ENCODE measurements at regions not wholly inside any gene's neighbourhood (a gene's known extent, or its start where the extent isn't known, plus 50 kb on each side); places are given as distances from the start of the nearest gene placed in this dataset.

DNA sequence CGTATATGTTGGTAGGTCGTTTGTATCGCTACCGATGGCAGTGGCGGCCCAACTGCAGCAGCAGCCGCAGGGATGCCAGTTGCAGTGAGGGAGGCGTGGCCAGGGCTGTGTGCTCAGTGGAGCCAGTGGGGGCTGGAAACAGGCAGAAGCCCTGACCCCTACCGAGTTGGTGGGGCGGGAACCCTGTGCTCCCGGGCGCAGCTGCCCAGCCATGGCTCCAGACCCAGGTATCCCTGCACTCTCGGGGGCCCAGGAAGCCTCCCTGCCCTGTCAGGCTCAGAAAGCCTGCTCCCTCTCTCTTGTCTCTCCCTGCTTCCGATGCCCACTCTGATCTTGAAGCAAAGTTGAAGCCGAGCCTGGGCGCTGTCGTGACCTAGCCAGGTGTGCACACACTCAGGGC is 78.6 kb upstream of the ITGB1 start:
- Histone ChIP-seq H3K4me3 (no peak overlapping the region), H3K9me3 (no peaks in the 10 kb centered on the region), H3K4me1 (peaks cover 0 to 5% (median 0%) of the 10 kb centered on the region in 4 donors), H3K27me3 (no peaks in the 10 kb centered on the region), H3K36me3 (no peaks in the 10 kb centered on the region), H3K27ac (no peak overlapping the region)
- WGBS, 5 donors = 93 to 98% (median 96%) methylated on average over 12 to 16 of the region's 16 CpGs
- DNase-seq = no peak
- TF ChIP-seq, protein P1, sequence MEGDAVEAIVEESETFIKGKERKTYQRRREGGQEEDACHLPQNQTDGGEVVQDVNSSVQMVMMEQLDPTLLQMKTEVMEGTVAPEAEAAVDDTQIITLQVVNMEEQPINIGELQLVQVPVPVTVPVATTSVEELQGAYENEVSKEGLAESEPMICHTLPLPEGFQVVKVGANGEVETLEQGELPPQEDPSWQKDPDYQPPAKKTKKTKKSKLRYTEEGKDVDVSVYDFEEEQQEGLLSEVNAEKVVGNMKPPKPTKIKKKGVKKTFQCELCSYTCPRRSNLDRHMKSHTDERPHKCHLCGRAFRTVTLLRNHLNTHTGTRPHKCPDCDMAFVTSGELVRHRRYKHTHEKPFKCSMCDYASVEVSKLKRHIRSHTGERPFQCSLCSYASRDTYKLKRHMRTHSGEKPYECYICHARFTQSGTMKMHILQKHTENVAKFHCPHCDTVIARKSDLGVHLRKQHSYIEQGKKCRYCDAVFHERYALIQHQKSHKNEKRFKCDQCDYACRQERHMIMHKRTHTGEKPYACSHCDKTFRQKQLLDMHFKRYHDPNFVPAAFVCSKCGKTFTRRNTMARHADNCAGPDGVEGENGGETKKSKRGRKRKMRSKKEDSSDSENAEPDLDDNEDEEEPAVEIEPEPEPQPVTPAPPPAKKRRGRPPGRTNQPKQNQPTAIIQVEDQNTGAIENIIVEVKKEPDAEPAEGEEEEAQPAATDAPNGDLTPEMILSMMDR (IDR thresholded peaks at IDR 0.05) = no peak
- TF ChIP-seq EP300 (IDR thresholded peaks at IDR 0.05) = no peak
- intact Hi-C loops (cut with DNase I; ENCODE audit: low total_unique reads) = no loop called here

DNA sequence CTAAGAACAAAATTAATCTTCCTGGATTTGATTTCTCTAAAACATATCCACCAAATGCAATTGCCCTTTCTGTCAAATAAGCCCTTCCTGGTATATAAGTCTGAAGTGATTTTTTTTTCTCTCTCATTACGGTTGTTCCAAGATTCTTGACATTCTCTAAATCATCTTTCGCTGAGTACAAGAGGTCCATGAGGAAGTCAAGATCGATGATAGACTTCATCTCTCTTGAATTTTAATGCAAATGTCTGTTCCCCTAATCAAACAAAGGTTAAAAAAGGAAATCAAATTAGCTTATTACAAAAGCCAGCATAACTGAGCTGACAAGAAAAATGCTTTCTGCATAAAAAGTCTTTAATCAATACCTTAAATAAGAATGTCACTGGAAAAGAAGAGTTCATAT is 77.4 kb upstream of the ITGB1 start:
- no peak for TF ChIP-seq POLR2AphosphoS5 (IDR thresholded peaks at IDR 0.05)
- TF ChIP-seq POLR2A (IDR thresholded peaks at IDR 0.05) = no peak
- TF ChIP-seq EP300 (IDR thresholded peaks at IDR 0.05) = no peak
- TF ChIP-seq, protein P1 (IDR thresholded peaks at IDR 0.05) = no peak
- H3K4me3 ChIP-seq = no peak overlapping the region
- no peak for DNase-seq
- intact Hi-C loops (cut with DNase I; ENCODE audit: low total_unique reads) = no loop called here
- peaks cover 0 to 5% (median 0%) of the 10 kb centered on the region in 4 donors for H3K4me1 ChIP-seq
- H3K9me3 ChIP-seq = no peaks in the 10 kb centered on the region
- no peaks in the 10 kb centered on the region for H3K27me3 ChIP-seq
- 66 to 83% (median 68%) methylated on average over 3 of the region's 3 CpGs for WGBS, 5 donors
- H3K27ac ChIP-seq = no peak overlapping the region
- no peaks in the 10 kb centered on the region for H3K36me3 ChIP-seq

DNA sequence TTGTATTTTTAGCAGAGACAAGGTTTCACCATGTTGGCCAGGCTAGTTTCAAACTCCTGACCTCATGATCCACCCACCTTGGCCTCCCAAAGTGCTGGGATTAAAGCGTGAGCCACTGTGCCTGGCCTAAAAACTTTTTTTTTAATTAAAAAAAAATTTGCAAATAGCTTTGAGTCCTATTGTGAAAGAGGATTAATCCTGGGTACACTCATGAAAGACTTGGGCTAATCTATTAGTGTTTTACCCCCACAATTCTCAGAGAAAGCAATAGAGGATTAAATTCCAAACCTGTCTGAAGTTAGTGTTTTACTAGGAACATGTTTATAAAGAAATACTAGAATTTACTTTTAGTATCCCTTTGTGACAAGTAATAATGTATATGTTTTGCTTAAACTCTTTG is 76.9 kb upstream of the ITGB1 start:
- intact Hi-C loops (cut with DNase I; ENCODE audit: low total_unique reads) = no loop called here
- Histone ChIP-seq H3K4me1 (peaks cover 0 to 5% (median 0%) of the 10 kb centered on the region in 4 donors), H3K4me3 (no peak overlapping the region), H3K36me3 (no peaks in the 10 kb centered on the region), H3K27me3 (no peaks in the 10 kb centered on the region), H3K27ac (no peak overlapping the region), H3K9me3 (no peaks in the 10 kb centered on the region)
- TF ChIP-seq EP300 (IDR thresholded peaks at IDR 0.05) = no peak
- TF ChIP-seq POLR2A (IDR thresholded peaks at IDR 0.05) = no peak
- WGBS, 5 donors = 57 to 97% (median 87%) methylated on average over 1 of the region's 1 CpG
- DNase-seq = no peak

DNA sequence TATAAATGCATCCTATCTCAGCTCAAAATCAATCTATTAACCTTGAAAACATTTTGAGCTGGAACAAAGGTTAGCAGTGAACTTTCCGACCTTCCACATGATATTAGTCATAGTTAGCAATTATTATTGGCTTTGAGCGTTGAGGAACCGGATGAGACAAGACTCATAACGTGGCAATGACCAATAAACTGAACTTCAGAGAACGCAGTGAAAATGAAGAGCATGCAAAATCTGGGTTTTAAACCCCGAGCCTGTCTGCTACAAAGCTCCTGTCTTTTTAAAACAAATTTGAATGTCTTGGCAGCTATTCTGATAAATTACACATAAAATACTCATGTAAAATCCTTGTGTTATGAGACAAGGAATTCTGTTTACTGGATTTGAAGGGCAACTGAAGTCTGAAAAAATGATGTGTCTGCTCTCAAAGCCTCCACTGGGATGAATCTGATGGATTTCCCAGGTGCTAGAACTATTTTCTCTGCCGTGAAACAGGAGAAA is 74.7 kb upstream of the ITGB1 start:
- intact Hi-C loops (cut with DNase I; ENCODE audit: low total_unique reads) = no loop called here
- H3K36me3 ChIP-seq = no peaks in the 10 kb centered on the region
- 44 to 65% (median 62%) methylated on average over 7 of the region's 7 CpGs for WGBS, 5 donors
- no peak for DNase-seq
- TF ChIP-seq EP300 (IDR thresholded peaks at IDR 0.05) = no peak
- no peak for TF ChIP-seq POLR2A (IDR thresholded peaks at IDR 0.05)
- no peak for TF ChIP-seq POLR2AphosphoS5 (IDR thresholded peaks at IDR 0.05)
- TF ChIP-seq, protein P1 (IDR thresholded peaks at IDR 0.05) = no peak
- H3K4me1 ChIP-seq = peaks cover 0 to 5% (median 0%) of the 10 kb centered on the region in 4 donors
- no peak overlapping the region for H3K27ac ChIP-seq
- no peak overlapping the region for H3K4me3 ChIP-seq
- no peaks in the 10 kb centered on the region for H3K9me3 ChIP-seq
- H3K27me3 ChIP-seq = no peaks in the 10 kb centered on the region

DNA sequence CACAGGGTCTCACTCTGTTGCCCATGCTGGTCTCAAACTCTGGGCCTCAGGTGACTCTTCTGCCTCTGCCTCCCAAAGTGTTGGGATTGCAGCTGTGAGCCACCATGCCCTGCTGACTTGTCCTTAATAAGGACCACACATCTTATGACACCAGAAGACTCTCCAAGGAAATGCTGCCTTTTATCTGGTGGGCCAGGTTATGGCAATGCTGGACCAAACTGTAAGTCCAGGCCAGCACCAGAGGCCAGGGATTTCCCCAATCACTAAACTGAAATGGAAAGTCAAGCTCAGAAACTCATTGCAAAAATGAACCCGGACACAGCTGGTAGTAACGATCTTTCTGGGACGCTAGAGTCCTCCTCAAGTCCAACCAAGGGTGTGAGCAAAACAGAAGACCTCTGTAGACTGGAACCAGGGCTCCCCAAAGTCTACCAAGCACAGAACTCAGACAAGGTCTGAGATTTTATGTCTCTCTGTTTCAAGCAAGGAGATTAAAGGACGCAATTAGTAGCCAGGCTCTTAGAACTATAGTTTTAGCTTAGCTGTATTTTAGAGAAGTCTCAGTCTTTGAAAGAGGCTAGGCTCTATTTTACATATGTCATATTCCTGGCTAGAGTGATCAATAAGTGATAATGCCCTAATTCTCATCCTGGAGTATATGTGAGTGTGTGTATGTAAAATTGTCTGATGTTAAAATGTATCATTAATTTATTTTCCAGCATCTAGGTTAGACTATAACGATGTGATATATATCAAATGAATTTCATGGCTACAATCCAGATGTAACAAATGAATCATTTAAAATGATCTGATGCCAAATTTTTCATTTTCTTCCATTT is 74.0 kb upstream of the ITGB1 start:
- WGBS, 5 donors = 73 to 84% (median 80%) methylated on average over 5 of the region's 5 CpGs
- TF ChIP-seq EP300 (IDR thresholded peaks at IDR 0.05) (no peak), POLR2A (IDR thresholded peaks at IDR 0.05) (no peak), POLR2AphosphoS5 (IDR thresholded peaks at IDR 0.05) (no peak)
- TF ChIP-seq, protein P1 (IDR thresholded peaks at IDR 0.05) = no peak
- Histone ChIP-seq H3K27ac (no peak overlapping the region), H3K4me3 (no peak overlapping the region), H3K36me3 (no peaks in the 10 kb centered on the region), H3K4me1 (peaks cover 0 to 5% (median 0%) of the 10 kb centered on the region in 4 donors), H3K9me3 (no peaks in the 10 kb centered on the region), H3K27me3 (no peaks in the 10 kb centered on the region)
- no peak for DNase-seq
- intact Hi-C loops (cut with DNase I; ENCODE audit: low total_unique reads) = no loop called here
